T-cell (primary cell): ENCODE measurements at regions not wholly inside any gene's neighbourhood (a gene's known extent, or its start where the extent isn't known, plus 50 kb on each side); places are given as distances from the start of the nearest gene placed in this dataset.

ENCODE experiments used
- ATAC-seq, 4 experiments: fragments of 200-7000 bp in 3 of 4; fragments of 150-1000 bp in 1 of 4; cut with Tn5 transposase; replicated peaks in 1 of 4; 1 replicate in 3 of 4; 2 replicates in 1 of 4; pipeline ENCODE4 v1.10.0; 2021; ENCODE audit warnings: moderate library complexity in 3 of 4, mild to moderate bottlenecking in 2 of 4, moderate number of reproducible peaks in 1 of 4
- CTCF ChIA-PET, 2 donors: fragments of 300-600 bp; sonication (Branson Sonifier 250); formaldehyde crosslinking; loops; one replicate each; lab custom pipeline; 2022; ENCODE audit warnings: antibody characterized with exemption in 2 of 2; lab: Charles Lee
- POLR2A ChIA-PET, 2 donors: fragments of 300-600 bp; sonication (Branson Sonifier 250); formaldehyde crosslinking; loops; one replicate each; lab custom pipeline; 2022; ENCODE audit warnings: antibody characterized with exemption in 2 of 2; lab: Charles Lee
- DNase-seq, 35 experiments: peaks; one replicate each; pipeline versions ENCODE4 v3.0.0 to v3.0.0-alpha.2; 2013 to 2023
- H3K27ac ChIP-seq: one replicate; pipeline ENCODE4 v1.5.1; 2013; ENCODE audit warnings: low read length
- H3K27me3 ChIP-seq, 2 experiments: replicated peaks in 1 of 2; 1 replicate in 1 of 2; 2 replicates in 1 of 2; pipeline versions ENCODE4 v1.6.1 to v1.7.0; 2013; ENCODE audit warnings: low read length in 1 of 2, mixed read lengths in 1 of 2; ENCODE audit not compliant: control insufficient read depth in 2 of 2, insufficient read depth in 2 of 2; ENCODE audit errors: extremely low read depth in 1 of 2
- H3K36me3 ChIP-seq, 2 donors: 1 replicate in 1 of 2; 2 replicates in 1 of 2; pipeline versions ENCODE4 v1.6.1 to v1.7.0; 2013; ENCODE audit warnings: low read length in 1 of 2; ENCODE audit not compliant: control insufficient read depth in 2 of 2, insufficient read depth in 1 of 2; ENCODE audit errors: extremely low read depth in 1 of 2
- H3K4me1 ChIP-seq, 2 experiments: 1 replicate in 1 of 2; 2 replicates in 1 of 2; pipeline versions ENCODE4 v1.6.1 to v1.7.0; 2013; ENCODE audit warnings: low read length in 2 of 2, mixed read lengths in 1 of 2; ENCODE audit not compliant: insufficient read depth in 2 of 2, control insufficient read depth in 1 of 2; ENCODE audit errors: extremely low read depth in 1 of 2
- H3K4me3 ChIP-seq, 2 donors: 1 replicate in 1 of 2; 2 replicates in 1 of 2; pipeline versions ENCODE4 v1.5.1 to v1.7.0; 2013; ENCODE audit warnings: mild to moderate bottlenecking in 2 of 2, low read length in 1 of 2, moderate library complexity in 1 of 2; ENCODE audit not compliant: control insufficient read depth in 1 of 2; ENCODE audit errors: extremely low read depth in 1 of 2
- H3K9me3 ChIP-seq: 2 replicates; pipeline ENCODE4 v1.7.0; 2013
- H3K27ac Mint-ChIP-seq, 2 donors: one replicate each; pipeline ENCODE4 v1.8.0; 2020 to 2021; ENCODE audit warnings: mild to moderate bottlenecking in 2 of 2, mixed read lengths in 2 of 2
- H3K27me3 Mint-ChIP-seq, 2 donors: one replicate each; pipeline ENCODE4 v1.8.0; 2021 to 2022; ENCODE audit warnings: mixed read lengths in 2 of 2
- H3K36me3 Mint-ChIP-seq: one replicate; pipeline ENCODE4 v1.8.0; 2021; ENCODE audit warnings: mixed read lengths
- H3K4me1 Mint-ChIP-seq, 3 donors: one replicate each; pipeline ENCODE4 v1.8.0; 2020 to 2022; ENCODE audit warnings: mixed read lengths in 3 of 3, mild to moderate bottlenecking in 1 of 3
- H3K4me3 Mint-ChIP-seq, 3 donors: one replicate each; pipeline ENCODE4 v1.8.0; 2020 to 2022; ENCODE audit warnings: mild to moderate bottlenecking in 3 of 3, mixed read lengths in 3 of 3, moderate library complexity in 3 of 3
- H3K9me3 Mint-ChIP-seq, 3 donors: one replicate each; pipeline ENCODE4 v1.8.0; 2020 to 2022; ENCODE audit warnings: mixed read lengths in 3 of 3
- WGBS: methylation state at CpG from one replicate; pipeline ENCODE4 v1.1.5; 2013; ENCODE audit warnings: missing lambda C conversion rate; ENCODE audit not compliant: insufficient coverage; 5-methylcytosine and 5-hydroxymethylcytosine counted together

- H3K4me1 Mint-ChIP-seq: peaks cover 0 to under 1% (median 0%) of the 10 kb centered on the region in 3 donors
- no peaks in the 10 kb centered on the region for H3K36me3 Mint-ChIP-seq
- no peaks in the 10 kb centered on the region for H3K9me3 Mint-ChIP-seq
- Histone ChIP-seq H3K4me1 (no peaks in the 10 kb centered on the region), H3K27me3 (peaks cover 0 to 2% of the 10 kb centered on the region in 2 experiments), H3K4me3 (no peak overlapping the region), H3K27ac (no peak overlapping the region), H3K36me3 (no peaks in the 10 kb centered on the region), H3K9me3 (no peaks in the 10 kb centered on the region)
- ATAC-seq (no peak), DNase-seq (no peak)
- ChIA-PET CTCF (interaction anchor here in 1 of 2 donors (0.6 kb wide), 1 partner anchor 69 kb away, joined by 3 read pairs; no protein-coding TSS in a partner anchor), POLR2A (interaction anchor here in 1 of 2 donors (0.7 kb wide), 1 partner anchor 67 kb away, joined by 3 read pairs; no protein-coding TSS in a partner anchor)
- peaks cover 3 to 41% of the 10 kb centered on the region in 2 donors for H3K27me3 Mint-ChIP-seq
- no peak overlapping the region for H3K4me3 Mint-ChIP-seq
- no CpG with 5 or more reads among the region's 1 CpG for WGBS
- H3K27ac Mint-ChIP-seq: no peak overlapping the region
These were observed 82.2 kb downstream of the ZNF608 start for GRCh38 chr5:124664287-124664686.

DNA sequence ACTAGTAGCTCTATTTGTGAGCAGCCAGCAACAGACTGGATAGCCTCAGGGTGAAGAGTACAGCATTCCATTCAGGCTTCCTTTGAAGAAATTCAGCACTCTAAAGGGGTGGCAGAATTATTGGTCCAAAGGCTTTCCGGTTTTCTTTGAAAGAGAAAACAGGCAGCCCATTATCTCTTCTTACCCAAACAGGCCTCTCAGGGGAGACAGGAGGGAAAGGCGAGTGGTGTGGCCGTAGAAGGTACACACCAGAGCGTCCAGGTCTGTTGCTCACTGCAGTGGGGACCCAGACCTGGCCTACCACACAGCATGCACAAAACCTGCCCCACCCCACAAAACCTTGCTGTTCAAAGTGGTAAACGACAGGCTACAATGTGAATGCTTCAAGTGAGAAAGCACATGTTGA lies 83.3 kb downstream of the ZNF608 start:
- no peak for ATAC-seq
- Histone ChIP-seq H3K27me3 (peaks cover 0 to 2% of the 10 kb centered on the region in 2 experiments), H3K27ac (no peak overlapping the region), H3K4me1 (no peaks in the 10 kb centered on the region), H3K9me3 (no peaks in the 10 kb centered on the region), H3K36me3 (no peaks in the 10 kb centered on the region), H3K4me3 (no peak overlapping the region)
- 83% methylated on average over 1 of the region's 5 CpGs for WGBS
- Mint-ChIP-seq H3K4me3 (no peak overlapping the region), H3K27ac (no peak overlapping the region), H3K4me1 (peaks cover 0 to 3% (median 0%) of the 10 kb centered on the region in 3 donors), H3K9me3 (no peaks in the 10 kb centered on the region), H3K27me3 (peaks cover 4 to 45% of the 10 kb centered on the region in 2 donors), H3K36me3 (no peaks in the 10 kb centered on the region)
- no peak for DNase-seq
- ChIA-PET POLR2A (no interaction called here), CTCF (no interaction called here)

- DNase-seq (no peak), ATAC-seq (no peak)
- Histone ChIP-seq H3K27ac (no peak overlapping the region), H3K27me3 (peaks cover 0 to 2% of the 10 kb centered on the region in 2 experiments), H3K9me3 (no peaks in the 10 kb centered on the region), H3K4me1 (no peaks in the 10 kb centered on the region), H3K36me3 (no peaks in the 10 kb centered on the region), H3K4me3 (no peak overlapping the region)
- H3K36me3 Mint-ChIP-seq: no peaks in the 10 kb centered on the region
- peaks cover 0 to 3% (median 0%) of the 10 kb centered on the region in 3 donors for H3K4me1 Mint-ChIP-seq
- H3K4me3 Mint-ChIP-seq: no peak overlapping the region
- no peaks in the 10 kb centered on the region for H3K9me3 Mint-ChIP-seq
- H3K27ac Mint-ChIP-seq: no peak overlapping the region
- CTCF ChIA-PET: no interaction called here
- whole genome bisulfite sequencing: 76% methylated on average over 6 of the region's 9 CpGs
- peaks cover 4 to 45% of the 10 kb centered on the region in 2 donors for H3K27me3 Mint-ChIP-seq
- POLR2A ChIA-PET: no interaction called here
These were observed 84.2 kb downstream of the ZNF608 start for GRCh38 chr5:124662181-124662781.

GRCh38 chr5:124661317-124662141 lies 84.9 kb downstream of the ZNF608 start:
- H3K9me3 Mint-ChIP-seq: no peaks in the 10 kb centered on the region
- Histone ChIP-seq H3K27ac (no peak overlapping the region), H3K4me3 (no peak overlapping the region), H3K4me1 (no peaks in the 10 kb centered on the region), H3K27me3 (peaks cover 0 to 2% of the 10 kb centered on the region in 2 experiments), H3K36me3 (no peaks in the 10 kb centered on the region), H3K9me3 (no peaks in the 10 kb centered on the region)
- CTCF ChIA-PET: no interaction called here
- POLR2A ChIA-PET: no interaction called here
- H3K27me3 Mint-ChIP-seq: peaks cover 4 to 45% of the 10 kb centered on the region in 2 donors
- 80% methylated on average over 1 of the region's 7 CpGs for WGBS
- H3K4me1 Mint-ChIP-seq: peaks cover 0 to 3% (median 0%) of the 10 kb centered on the region in 3 donors
- no peak overlapping the region for H3K27ac Mint-ChIP-seq
- DNase-seq: no peak
- H3K4me3 Mint-ChIP-seq: no peak overlapping the region
- H3K36me3 Mint-ChIP-seq: no peaks in the 10 kb centered on the region
- no peak for ATAC-seq

- Histone ChIP-seq H3K36me3 (no peaks in the 10 kb centered on the region), H3K27me3 (peaks cover 0 to 2% of the 10 kb centered on the region in 2 experiments), H3K4me1 (peaks cover 0 to 4% of the 10 kb centered on the region in 2 experiments), H3K27ac (no peak overlapping the region), H3K9me3 (no peaks in the 10 kb centered on the region), H3K4me3 (no peak overlapping the region)
- CTCF ChIA-PET: no interaction called here
- Mint-ChIP-seq H3K27ac (no peak overlapping the region), H3K27me3 (peaks cover 4 to 45% of the 10 kb centered on the region in 2 donors), H3K4me3 (no peak overlapping the region), H3K36me3 (no peaks in the 10 kb centered on the region), H3K4me1 (peaks cover 0 to 3% (median 0%) of the 10 kb centered on the region in 3 donors), H3K9me3 (no peaks in the 10 kb centered on the region)
- POLR2A ChIA-PET: no interaction called here
- no peak for DNase-seq
- no peak for ATAC-seq
- 94% methylated on average over 3 of the region's 6 CpGs for WGBS
These were observed 86.0 kb downstream of the ZNF608 start for GRCh38 chr5:124660229-124661093.

DNA sequence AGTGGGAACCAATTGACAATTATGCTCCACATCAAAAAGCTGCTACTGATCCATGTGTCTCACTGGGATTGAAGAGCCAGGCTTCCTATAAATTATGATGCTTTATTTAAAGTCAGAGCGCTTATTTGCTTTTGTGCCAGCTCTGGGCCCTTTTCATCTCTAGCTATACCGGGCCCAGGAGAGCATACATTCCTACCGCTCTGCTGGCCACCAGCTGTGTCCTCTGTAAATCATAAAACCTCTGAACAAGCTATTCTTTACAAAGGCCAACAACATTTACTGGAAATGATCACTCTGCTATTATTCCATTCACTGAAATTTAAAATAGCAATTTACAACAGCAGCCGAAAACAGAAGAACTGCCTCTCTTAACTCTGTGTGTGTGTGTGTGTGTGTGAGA lies 86.6 kb downstream of the ZNF608 start:
- peaks cover 0 to 3% (median 0%) of the 10 kb centered on the region in 3 donors for H3K4me1 Mint-ChIP-seq
- Histone ChIP-seq H3K4me1 (peaks cover 0 to 4% of the 10 kb centered on the region in 2 experiments), H3K4me3 (no peak overlapping the region), H3K36me3 (no peaks in the 10 kb centered on the region), H3K27ac (no peak overlapping the region), H3K9me3 (no peaks in the 10 kb centered on the region), H3K27me3 (peaks cover 0 to 2% of the 10 kb centered on the region in 2 experiments)
- no peak overlapping the region for H3K27ac Mint-ChIP-seq
- ChIA-PET CTCF (no interaction called here), POLR2A (no interaction called here)
- no peaks in the 10 kb centered on the region for H3K36me3 Mint-ChIP-seq
- no peak overlapping the region for H3K4me3 Mint-ChIP-seq
- 100% methylated on average over 1 of the region's 4 CpGs for whole genome bisulfite sequencing
- peaks cover 4 to 45% of the 10 kb centered on the region in 2 donors for H3K27me3 Mint-ChIP-seq
- no peaks in the 10 kb centered on the region for H3K9me3 Mint-ChIP-seq
- ATAC-seq (no peak), DNase-seq (no peak)
